ENCODE measurements at regions not wholly inside any gene's neighbourhood (a gene's known extent, or its start where the extent isn't known, plus 50 kb on each side); places are given as distances from the start of the nearest gene placed in this dataset.

- Mint-ChIP-seq H3K4me3 (no peak overlapping the region), H3K4me1 (no peaks in the 10 kb centered on the region), H3K36me3 (no peaks in the 10 kb centered on the region), H3K27me3 (ENCODE audit: low read depth in 3 of 3) (peaks cover 0 to 1% (median 0%) of the 10 kb centered on the region in 3 donors), H3K27ac (no peak overlapping the region), H3K9me3 (peaks cover 10 to 32% (median 19%) of the 10 kb centered on the region in 6 donors)
- no peak for DNase-seq
Measured at GRCh38 chr2:49487139-49487538, 332.8 kb upstream of the FSHR start.

- H3K36me3 Mint-ChIP-seq, result no peaks in the 10 kb centered on the region
- H3K27me3 Mint-ChIP-seq (ENCODE audit: low read depth in 3 of 3), result peaks cover 0 to 2% (median 1%) of the 10 kb centered on the region in 3 donors
- H3K9me3 Mint-ChIP-seq, result peaks cover 12 to 54% (median 25%) of the 10 kb centered on the region in 6 donors
- no peaks in the 10 kb centered on the region for H3K4me1 Mint-ChIP-seq
- no peak overlapping the region for H3K27ac Mint-ChIP-seq
- no peak for DNase-seq
- no peak overlapping the region for H3K4me3 Mint-ChIP-seq
Measured at GRCh38 chr2:49480520-49480919, 326.2 kb upstream of the FSHR start.

- Mint-ChIP-seq H3K4me3 (no peak overlapping the region), H3K27me3 (ENCODE audit: low read depth in 3 of 3) (peaks cover 0 to 3% (median 2%) of the 10 kb centered on the region in 3 donors), H3K4me1 (no peaks in the 10 kb centered on the region), H3K27ac (no peak overlapping the region), H3K36me3 (no peaks in the 10 kb centered on the region), H3K9me3 (peaks cover 14 to 58% (median 32%) of the 10 kb centered on the region in 6 donors)
- no peak for DNase-seq
Measured at GRCh38 chr2:49465157-49465831, 311.0 kb upstream of the FSHR start.

GRCh38 chr2:49459314-49459993 lies 305.1 kb upstream of the FSHR start:
- H3K9me3 Mint-ChIP-seq, result peaks cover 2 to 28% (median 19%) of the 10 kb centered on the region in 6 donors
- H3K4me3 Mint-ChIP-seq, result no peak overlapping the region
- no peak for DNase-seq
- H3K36me3 Mint-ChIP-seq, result no peaks in the 10 kb centered on the region
- no peaks in the 10 kb centered on the region for H3K4me1 Mint-ChIP-seq
- no peak overlapping the region for H3K27ac Mint-ChIP-seq
- peaks cover 0 to 2% (median 0%) of the 10 kb centered on the region in 3 donors for H3K27me3 Mint-ChIP-seq (ENCODE audit: low read depth in 3 of 3)

GRCh38 chr2:49444005-49444404 lies 289.7 kb upstream of the FSHR start:
- Mint-ChIP-seq H3K4me1 (no peaks in the 10 kb centered on the region), H3K9me3 (peaks cover 3 to 24% (median 8%) of the 10 kb centered on the region in 6 donors), H3K27me3 (ENCODE audit: low read depth in 3 of 3) (no peaks in the 10 kb centered on the region), H3K27ac (no peak overlapping the region), H3K36me3 (no peaks in the 10 kb centered on the region), H3K4me3 (no peak overlapping the region)
- no peak for DNase-seq

- DNase-seq, result no peak
- Mint-ChIP-seq H3K27ac (no peak overlapping the region), H3K4me3 (no peak overlapping the region), H3K9me3 (peaks cover 6 to 49% (median 15%) of the 10 kb centered on the region in 6 donors), H3K4me1 (no peaks in the 10 kb centered on the region), H3K27me3 (ENCODE audit: low read depth in 3 of 3) (no peaks in the 10 kb centered on the region), H3K36me3 (no peaks in the 10 kb centered on the region)
Measured at GRCh38 chr2:49426996-49427395, 272.7 kb upstream of the FSHR start.

- Mint-ChIP-seq H3K27ac (no peak overlapping the region), H3K36me3 (no peaks in the 10 kb centered on the region), H3K9me3 (peaks cover 4 to 35% (median 17%) of the 10 kb centered on the region in 6 donors), H3K27me3 (ENCODE audit: low read depth in 3 of 3) (peaks cover 0 to 2% (median 1%) of the 10 kb centered on the region in 3 donors), H3K4me3 (no peak overlapping the region), H3K4me1 (no peaks in the 10 kb centered on the region)
- no peak for DNase-seq
Measured at GRCh38 chr2:49416252-49416651, 261.9 kb upstream of the FSHR start.

- no peaks in the 10 kb centered on the region for H3K36me3 Mint-ChIP-seq
- peaks cover 5 to 50% (median 21%) of the 10 kb centered on the region in 6 donors for H3K9me3 Mint-ChIP-seq
Measured at GRCh38 chr2:49404108-49404507, 249.8 kb upstream of the FSHR start.

GRCh38 chr2:49403637-49404036 lies 249.3 kb upstream of the FSHR start:
- no peak overlapping the region for H3K4me3 Mint-ChIP-seq
- H3K4me1 Mint-ChIP-seq, result no peaks in the 10 kb centered on the region
- no peak overlapping the region for H3K27ac Mint-ChIP-seq
- no peaks in the 10 kb centered on the region for H3K36me3 Mint-ChIP-seq
- no peak for DNase-seq
- peaks cover 5 to 46% (median 20%) of the 10 kb centered on the region in 6 donors for H3K9me3 Mint-ChIP-seq
- peaks cover 0 to 3% (median 2%) of the 10 kb centered on the region in 3 donors for H3K27me3 Mint-ChIP-seq (ENCODE audit: low read depth in 3 of 3)

More at GRCh38 chr2:49404108-49404507, 249.8 kb upstream of the FSHR start:
- DNase-seq, result no peak
- no peak overlapping the region for H3K27ac Mint-ChIP-seq
- no peak overlapping the region for H3K4me3 Mint-ChIP-seq
- H3K27me3 Mint-ChIP-seq (ENCODE audit: low read depth in 3 of 3), result peaks cover 0 to 3% (median 2%) of the 10 kb centered on the region in 3 donors
- no peaks in the 10 kb centered on the region for H3K4me1 Mint-ChIP-seq

- DNase-seq, result no peak
- Mint-ChIP-seq H3K27me3 (ENCODE audit: low read depth in 3 of 3) (no peaks in the 10 kb centered on the region), H3K27ac (no peak overlapping the region), H3K9me3 (peaks cover 4 to 50% (median 17%) of the 10 kb centered on the region in 6 donors), H3K36me3 (peaks cover 0 to 3% (median 0%) of the 10 kb centered on the region in 3 donors), H3K4me3 (no peak overlapping the region), H3K4me1 (no peaks in the 10 kb centered on the region)
Measured at GRCh38 chr2:49379406-49379805, 225.1 kb upstream of the FSHR start.

- no peak overlapping the region for H3K27ac Mint-ChIP-seq
- H3K36me3 Mint-ChIP-seq, result no peaks in the 10 kb centered on the region
- peaks cover 0 to 32% (median 7%) of the 10 kb centered on the region in 6 donors for H3K9me3 Mint-ChIP-seq
- peaks cover 0 to 2% (median 0%) of the 10 kb centered on the region in 3 donors for H3K27me3 Mint-ChIP-seq (ENCODE audit: low read depth in 3 of 3)
- no peak overlapping the region for H3K4me3 Mint-ChIP-seq
- no peaks in the 10 kb centered on the region for H3K4me1 Mint-ChIP-seq
- DNase-seq, result no peak
Measured at GRCh38 chr2:49371128-49371701, 216.9 kb upstream of the FSHR start.

- peaks cover 0 to 2% (median 0%) of the 10 kb centered on the region in 3 donors for H3K27me3 Mint-ChIP-seq (ENCODE audit: low read depth in 3 of 3)
Measured at GRCh38 chr2:49369650-49370049, 215.3 kb upstream of the FSHR start.

GRCh38 chr2:49369101-49369500 lies 214.8 kb upstream of the FSHR start:
- no peak overlapping the region for H3K27ac Mint-ChIP-seq
- H3K9me3 Mint-ChIP-seq, result peaks cover 0 to 26% (median 7%) of the 10 kb centered on the region in 6 donors
- H3K36me3 Mint-ChIP-seq, result no peaks in the 10 kb centered on the region
- H3K4me1 Mint-ChIP-seq, result no peaks in the 10 kb centered on the region
- no peak overlapping the region for H3K4me3 Mint-ChIP-seq
- peaks cover 0 to 2% (median 0%) of the 10 kb centered on the region in 3 donors for H3K27me3 Mint-ChIP-seq (ENCODE audit: low read depth in 3 of 3)
- no peak for DNase-seq

More at GRCh38 chr2:49369650-49370049, 215.3 kb upstream of the FSHR start:
- DNase-seq, result no peak
- Mint-ChIP-seq H3K4me3 (no peak overlapping the region), H3K27ac (no peak overlapping the region), H3K36me3 (no peaks in the 10 kb centered on the region), H3K9me3 (peaks cover 0 to 32% (median 8%) of the 10 kb centered on the region in 6 donors), H3K4me1 (no peaks in the 10 kb centered on the region)

GRCh38 chr2:49367003-49367402 lies 212.7 kb upstream of the FSHR start:
- H3K27ac Mint-ChIP-seq, result no peak overlapping the region

More at GRCh38 chr2:49367003-49367402, 212.7 kb upstream of the FSHR start:
- Mint-ChIP-seq H3K36me3 (peaks cover 0 to under 1% (median 0%) of the 10 kb centered on the region in 3 donors), H3K4me1 (no peaks in the 10 kb centered on the region), H3K27me3 (ENCODE audit: low read depth in 3 of 3) (peaks cover 0 to 2% (median 0%) of the 10 kb centered on the region in 3 donors), H3K4me3 (no peak overlapping the region), H3K9me3 (peaks cover 0 to 35% (median 10%) of the 10 kb centered on the region in 6 donors)
- DNase-seq, result no peak
